GM18951 (cell line): ENCODE measurements at regions not wholly inside any gene's neighbourhood (a gene's known extent, or its start where the extent isn't known, plus 50 kb on each side); places are given as distances from the start of the nearest gene placed in this dataset.

ENCODE experiments used
- POLR2A ChIP-seq: IDR thresholded peaks from 4 replicates; pipeline ENCODE4 v1.6.1; 2011; ENCODE audit warnings: mild to moderate bottlenecking; ENCODE audit not compliant: insufficient read length, insufficient read depth; ENCODE audit errors: extremely low read depth
- in situ Hi-C: fragments of 300-500 bp; cut with MboI; formaldehyde crosslinking; loops from one replicate; pipeline ENCODE4 v1.12.0; 2022; ENCODE audit warnings: low sequenced_read_pairs, mixed read lengths, inconsistent platforms; ENCODE audit not compliant: unreplicated experiment

GRCh38 chr2:16828044-16828827 is 162.6 kb upstream of the CYRIA start:
- no peak for TF ChIP-seq POLR2A
- in situ Hi-C loops = no loop called here

- TF ChIP-seq POLR2A = no peak
- in situ Hi-C loops = no loop called here
These were observed 158.8 kb upstream of the CYRIA start for GRCh38 chr2:16824472-16824871.

GRCh38 chr2:16821692-16822091 is 156.1 kb upstream of the CYRIA start:
- in situ Hi-C loops = no loop called here
- no peak for TF ChIP-seq POLR2A

- no peak for TF ChIP-seq POLR2A
- in situ Hi-C loops = no loop called here
These were observed 152.5 kb upstream of the CYRIA start for GRCh38 chr2:16818203-16818556.

- TF ChIP-seq POLR2A = no peak
These were observed 151.9 kb upstream of the CYRIA start for GRCh38 chr2:16817305-16818202.

GRCh38 chr2:16816522-16816921 is 150.9 kb upstream of the CYRIA start:
- in situ Hi-C loops = no loop called here
- no peak for TF ChIP-seq POLR2A

More at GRCh38 chr2:16817305-16818202, 151.9 kb upstream of the CYRIA start:
- in situ Hi-C loops = no loop called here

- in situ Hi-C loops = no loop called here
- TF ChIP-seq POLR2A = no peak
These were observed 150.4 kb upstream of the CYRIA start for GRCh38 chr2:16816016-16816415.

- TF ChIP-seq POLR2A = no peak
These were observed 148.0 kb upstream of the CYRIA start for GRCh38 chr2:16813593-16813992.

GRCh38 chr2:16798472-16798871 is 132.8 kb upstream of the CYRIA start:
- in situ Hi-C loops = no loop called here
- no peak for TF ChIP-seq POLR2A

More at GRCh38 chr2:16813593-16813992, 148.0 kb upstream of the CYRIA start:
- in situ Hi-C loops = no loop called here

GRCh38 chr2:16791496-16791895 is 125.9 kb upstream of the CYRIA start:
- in situ Hi-C loops = no loop called here
- no peak for TF ChIP-seq POLR2A

GRCh38 chr2:16785149-16785548 is 119.5 kb upstream of the CYRIA start:
- in situ Hi-C loops = no loop called here
- TF ChIP-seq POLR2A = no peak

- in situ Hi-C loops = no loop called here
- TF ChIP-seq POLR2A = no peak
These were observed 119.0 kb upstream of the CYRIA start for GRCh38 chr2:16784652-16785051.

- TF ChIP-seq POLR2A = no peak
- in situ Hi-C loops = no loop called here
These were observed 111.7 kb upstream of the CYRIA start for GRCh38 chr2:16777123-16777870.
